ENCODE measurements at regions not wholly inside any gene's neighbourhood (a gene's known extent, or its start where the extent isn't known, plus 50 kb on each side); places are given as distances from the start of the nearest gene placed in this dataset.

GRCh38 chr3:72224804-72225509 lies 440.0 kb upstream of the PROK2 start:
- H3K4me1 ChIP-seq (ENCODE audit: insufficient read depth), result no peaks in the 10 kb centered on the region
- no peak overlapping the region for H3K4me2 ChIP-seq
- no peaks in the 10 kb centered on the region for H3K27me3 ChIP-seq (ENCODE audit: insufficient read depth)
- TF ChIP-seq ZNF114 (CRISPR knock-in tag; IDR thresholded peaks at IDR 0.05), result no peak
- TF ChIP-seq ZNF462 (CRISPR knock-in tag; IDR thresholded peaks at IDR 0.05), result no peak
- Mint-ChIP-seq H3K36me3 (ENCODE audit: low read depth) (peaks cover 16% of the 10 kb centered on the region), H3K27ac (no peak overlapping the region), H3K4me1 (no peaks in the 10 kb centered on the region; the same call in 2 of the 3 replicates), H3K4me3 (no peak overlapping the region), H3K9me3 (peaks cover 36% of the 10 kb centered on the region), H3K27me3 (ENCODE audit: insufficient read depth, low read depth, poor library complexity) (peaks cover 4% of the 10 kb centered on the region)
- no peaks in the 10 kb centered on the region for H3K36me3 ChIP-seq (ENCODE audit: insufficient read depth)
- H4K20me1 ChIP-seq (replicated peaks; ENCODE audit: insufficient read depth), result no peaks in the 10 kb centered on the region
- ATAC-seq, result no peak
- no peak overlapping the region for H2AFZ ChIP-seq
- H3K27ac ChIP-seq (ENCODE audit: low read depth), result no peak overlapping the region
- H3K4me3 ChIP-seq, result no peak overlapping the region
- no peaks in the 10 kb centered on the region for H3K79me2 ChIP-seq (replicated peaks; ENCODE audit: insufficient read depth)
- H3K9me2 ChIP-seq (ENCODE audit: insufficient read depth), result peaks cover 11% of the 10 kb centered on the region; the same call in 1 of the 2 replicates
- no peaks in the 10 kb centered on the region for H3F3A ChIP-seq (replicated peaks; ENCODE audit: low read depth)
- DNase-seq (ENCODE audit: low spot score), result no peak

GRCh38 chr3:72223628-72224027 lies 438.7 kb upstream of the PROK2 start:
- Histone ChIP-seq H3F3A (replicated peaks; ENCODE audit: low read depth) (no peaks in the 10 kb centered on the region), H4K20me1 (replicated peaks; ENCODE audit: insufficient read depth) (no peaks in the 10 kb centered on the region), H3K79me2 (replicated peaks; ENCODE audit: insufficient read depth) (no peaks in the 10 kb centered on the region), H3K27me3 (ENCODE audit: insufficient read depth) (no peaks in the 10 kb centered on the region), H3K9me2 (ENCODE audit: insufficient read depth) (peaks cover 4% of the 10 kb centered on the region; the same call in 1 of the 2 replicates), H3K27ac (ENCODE audit: low read depth) (no peak overlapping the region), H3K36me3 (ENCODE audit: insufficient read depth) (no peaks in the 10 kb centered on the region), H3K4me1 (ENCODE audit: insufficient read depth) (no peaks in the 10 kb centered on the region), H2AFZ (no peak overlapping the region), H3K4me2 (no peak overlapping the region), H3K4me3 (no peak overlapping the region)
- no peak for ATAC-seq
- Mint-ChIP-seq H3K36me3 (ENCODE audit: low read depth) (peaks cover 16% of the 10 kb centered on the region), H3K4me3 (no peak overlapping the region), H3K9me3 (peaks cover 36% of the 10 kb centered on the region), H3K4me1 (no peaks in the 10 kb centered on the region; the same call in 2 of the 3 replicates), H3K27ac (no peak overlapping the region), H3K27me3 (ENCODE audit: insufficient read depth, low read depth, poor library complexity) (peaks cover 2% of the 10 kb centered on the region)
- no peak for DNase-seq (ENCODE audit: low spot score)
- TF ChIP-seq EZH2phosphoT487 (IDR thresholded peaks at IDR 0.05; ENCODE audit: unreplicated experiment) (no peak), NANOG (IDR thresholded peaks at IDR 0.05; ENCODE audit: borderline replicate concordance) (no peak), ZNF114 (CRISPR knock-in tag; IDR thresholded peaks at IDR 0.05) (no peak), ZNF462 (CRISPR knock-in tag; IDR thresholded peaks at IDR 0.05) (no peak), CREB1 (CRISPR knock-in tag; IDR thresholded peaks at IDR 0.05; ENCODE audit: low read depth) (no peak)
